ENCODE measurements at regions not wholly inside any gene's neighbourhood (a gene's known extent, or its start where the extent isn't known, plus 50 kb on each side); places are given as distances from the start of the nearest gene placed in this dataset.

GRCh38 chrX:44767308-44767707 is 76.5 kb upstream of the DUSP21 start:
- TF ChIP-seq, protein P1, sequence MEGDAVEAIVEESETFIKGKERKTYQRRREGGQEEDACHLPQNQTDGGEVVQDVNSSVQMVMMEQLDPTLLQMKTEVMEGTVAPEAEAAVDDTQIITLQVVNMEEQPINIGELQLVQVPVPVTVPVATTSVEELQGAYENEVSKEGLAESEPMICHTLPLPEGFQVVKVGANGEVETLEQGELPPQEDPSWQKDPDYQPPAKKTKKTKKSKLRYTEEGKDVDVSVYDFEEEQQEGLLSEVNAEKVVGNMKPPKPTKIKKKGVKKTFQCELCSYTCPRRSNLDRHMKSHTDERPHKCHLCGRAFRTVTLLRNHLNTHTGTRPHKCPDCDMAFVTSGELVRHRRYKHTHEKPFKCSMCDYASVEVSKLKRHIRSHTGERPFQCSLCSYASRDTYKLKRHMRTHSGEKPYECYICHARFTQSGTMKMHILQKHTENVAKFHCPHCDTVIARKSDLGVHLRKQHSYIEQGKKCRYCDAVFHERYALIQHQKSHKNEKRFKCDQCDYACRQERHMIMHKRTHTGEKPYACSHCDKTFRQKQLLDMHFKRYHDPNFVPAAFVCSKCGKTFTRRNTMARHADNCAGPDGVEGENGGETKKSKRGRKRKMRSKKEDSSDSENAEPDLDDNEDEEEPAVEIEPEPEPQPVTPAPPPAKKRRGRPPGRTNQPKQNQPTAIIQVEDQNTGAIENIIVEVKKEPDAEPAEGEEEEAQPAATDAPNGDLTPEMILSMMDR (conservative IDR thresholded peaks at IDR 0.05 in 1 of 2, IDR thresholded peaks at IDR 0.05 in 1 of 2; ENCODE audit: low read depth in 1 of 2, low read length in 2 of 2) = no peak
- TF ChIP-seq EZH2 (IDR thresholded peaks at IDR 0.05; ENCODE audit: low read length, missing control alignments) = no peak

Data from fibroblast of lung (primary cell).